GM23248 (cell line): ENCODE measurements at regions not wholly inside any gene's neighbourhood (a gene's known extent, or its start where the extent isn't known, plus 50 kb on each side); places are given as distances from the start of the nearest gene placed in this dataset.

ENCODE experiments used
- DNase-seq: peaks from one replicate; pipeline ENCODE4 v3.0.0-alpha.2; 2015
- H2AFZ ChIP-seq: fragments of 200-600 bp; sonication (generic); 2 replicates; pipeline ENCODE4 v1.6.1; 2016; ENCODE audit warnings: antibody characterized with exemption
- H3F3A ChIP-seq: fragments of 200-600 bp; sonication (generic); 2 replicates; pipeline ENCODE4 v1.6.1; 2016; ENCODE audit warnings: mild to moderate bottlenecking, antibody characterized with exemption, mixed run types; ENCODE audit not compliant: insufficient read depth
- H3K27ac ChIP-seq: fragments of 200-600 bp; sonication (generic); 2 replicates; pipeline ENCODE4 v1.5.1; 2016; ENCODE audit warnings: mild to moderate bottlenecking
- H3K27me3 ChIP-seq: fragments of 200-600 bp; sonication (generic); replicated peaks from 2 replicates; pipeline ENCODE4 v1.6.1; 2016; ENCODE audit warnings: mild to moderate bottlenecking; ENCODE audit not compliant: insufficient read depth
- H3K36me3 ChIP-seq: fragments of 200-600 bp; sonication (generic); 2 replicates; pipeline ENCODE4 v1.6.1; 2016; ENCODE audit warnings: low read depth, mild to moderate bottlenecking
- H3K4me1 ChIP-seq: fragments of 200-600 bp; sonication (generic); 2 replicates; pipeline ENCODE4 v1.6.1; 2016; ENCODE audit warnings: mild to moderate bottlenecking; ENCODE audit not compliant: insufficient read depth
- H3K4me2 ChIP-seq: fragments of 200-600 bp; sonication (generic); one replicate; pipeline ENCODE4 v1.6.1; 2016; ENCODE audit warnings: mild to moderate bottlenecking; ENCODE audit not compliant: unreplicated experiment
- H3K4me3 ChIP-seq: fragments of 200-600 bp; sonication (generic); 2 replicates; pipeline ENCODE4 v1.5.1; 2016; ENCODE audit warnings: mild to moderate bottlenecking
- H3K79me2 ChIP-seq: fragments of 200-600 bp; sonication (generic); 2 replicates; pipeline ENCODE4 v1.6.1; 2016; ENCODE audit warnings: mild to moderate bottlenecking; ENCODE audit not compliant: insufficient read depth
- H3K9ac ChIP-seq: fragments of 200-600 bp; sonication (generic); 2 replicates; pipeline ENCODE4 v1.6.1; 2016; ENCODE audit warnings: mild to moderate bottlenecking
- H3K9me2 ChIP-seq: fragments of 200-600 bp; sonication (generic); 2 replicates; pipeline ENCODE4 v1.6.1; 2016; ENCODE audit warnings: mixed run types, mild to moderate bottlenecking, moderate library complexity; ENCODE audit not compliant: insufficient read depth
- H3K9me3 ChIP-seq: fragments of 200-600 bp; sonication (generic); one replicate; pipeline ENCODE4 v1.6.1; 2017; ENCODE audit warnings: low read depth
- H4K20me1 ChIP-seq: fragments of 200-600 bp; sonication (generic); 2 replicates; pipeline ENCODE4 v1.6.0; 2016; ENCODE audit not compliant: insufficient read depth
- EZH2 ChIP-seq: fragments of 200-600 bp; sonication (generic); IDR thresholded peaks from 2 replicates; pipeline ENCODE4 v1.6.1; 2018; ENCODE audit warnings: antibody characterized with exemption, mild to moderate bottlenecking; ENCODE audit not compliant: insufficient read depth, poor library complexity, severe bottlenecking
- EZH2phosphoT487 ChIP-seq: fragments of 200-600 bp; sonication (generic); IDR thresholded peaks from 2 replicates; pipeline ENCODE4 v1.6.1; 2018; ENCODE audit warnings: antibody characterized with exemption, moderate library complexity, mild to moderate bottlenecking, low read depth; ENCODE audit not compliant: insufficient read depth
- WGBS, 2 experiments: methylation state at CpG; one replicate each; pipeline ENCODE4 v1.1.6; 2015 to 2017; ENCODE audit warnings: low lambda C conversion rate in 2 of 2, low coverage in 1 of 2; ENCODE audit errors: missing lambda C conversion rate in 2 of 2; 5-methylcytosine and 5-hydroxymethylcytosine counted together
- in situ Hi-C: fragments of 300-500 bp; cut with MboI; formaldehyde crosslinking; loops from 2 replicates; pipeline ENCODE4 v1.15.0; 2020

DNA sequence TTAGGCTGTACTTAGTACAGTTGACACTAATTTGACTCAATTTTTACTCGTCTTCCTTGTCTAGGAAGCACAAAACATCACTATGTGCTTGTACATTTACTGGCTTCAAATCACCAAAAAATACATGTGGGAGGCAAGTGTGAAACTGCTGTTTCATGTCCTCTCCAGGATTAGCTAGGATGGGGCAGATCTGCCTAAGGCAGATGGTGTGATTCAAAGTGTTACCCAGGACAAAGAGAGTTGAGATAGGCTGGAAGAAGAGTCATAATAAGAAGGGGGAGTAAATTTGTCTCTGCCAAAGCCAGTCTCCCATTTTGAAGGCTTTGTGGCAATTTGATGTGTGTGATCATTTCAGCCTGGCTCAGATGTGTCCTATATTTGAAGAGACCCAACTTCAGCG lies 821.6 kb upstream of the ZEB2 start:
- Histone ChIP-seq H3K4me2 (no peak overlapping the region), H4K20me1 (no peaks in the 10 kb centered on the region), H3K4me3 (no peak overlapping the region), H3K27ac (no peak overlapping the region), H3K27me3 (no peaks in the 10 kb centered on the region), H3F3A (no peaks in the 10 kb centered on the region), H3K9me2 (no peaks in the 10 kb centered on the region), H3K36me3 (no peaks in the 10 kb centered on the region), H3K9ac (no peak overlapping the region), H3K79me2 (no peaks in the 10 kb centered on the region), H3K9me3 (no peaks in the 10 kb centered on the region), H3K4me1 (no peaks in the 10 kb centered on the region), H2AFZ (no peak overlapping the region)
- WGBS, 2 experiments: 86 to 88% methylated on average over 2 of the region's 2 CpGs
- DNase-seq: no peak
- TF ChIP-seq EZH2: no peak
- no peak for TF ChIP-seq EZH2phosphoT487
- in situ Hi-C loops: no loop called here

- Histone ChIP-seq H3K9ac (no peak overlapping the region), H3K79me2 (no peaks in the 10 kb centered on the region), H3K27ac (no peak overlapping the region), H3K4me2 (no peak overlapping the region), H3K36me3 (no peaks in the 10 kb centered on the region), H3K9me3 (no peaks in the 10 kb centered on the region), H3K27me3 (no peaks in the 10 kb centered on the region), H3K4me3 (no peak overlapping the region), H3K4me1 (no peaks in the 10 kb centered on the region), H3F3A (no peaks in the 10 kb centered on the region), H3K9me2 (no peaks in the 10 kb centered on the region; the same call in 1 of the 2 replicates), H2AFZ (no peak overlapping the region), H4K20me1 (no peaks in the 10 kb centered on the region)
- no peak for DNase-seq
- 31 to 40% methylated on average over 3 of the region's 3 CpGs for WGBS, 2 experiments
- TF ChIP-seq EZH2phosphoT487: no peak
- TF ChIP-seq EZH2: no peak
- in situ Hi-C loops: no loop called here
Observed at GRCh38 chr2:145339646-145340045, 819.7 kb upstream of the ZEB2 start.

GRCh38 chr2:145332210-145332898 lies 812.4 kb upstream of the ZEB2 start:
- H3K27me3 ChIP-seq: no peaks in the 10 kb centered on the region
- H2AFZ ChIP-seq: no peak overlapping the region
- H3K4me3 ChIP-seq: no peak overlapping the region
- no peaks in the 10 kb centered on the region for H4K20me1 ChIP-seq
- no peak for DNase-seq
- H3K27ac ChIP-seq: no peak overlapping the region
- H3K36me3 ChIP-seq: no peaks in the 10 kb centered on the region
- H3K9ac ChIP-seq: no peak overlapping the region
- H3K9me3 ChIP-seq: no peaks in the 10 kb centered on the region
- in situ Hi-C loops: no loop called here
- H3K79me2 ChIP-seq: no peaks in the 10 kb centered on the region
- H3K9me2 ChIP-seq: no peaks in the 10 kb centered on the region; the same call in 1 of the 2 replicates
- TF ChIP-seq EZH2 (no peak), EZH2phosphoT487 (no peak)
- 78 to 81% methylated on average over 7 of the region's 7 CpGs for WGBS, 2 experiments
- no peak overlapping the region for H3K4me2 ChIP-seq
- no peaks in the 10 kb centered on the region for H3F3A ChIP-seq
- H3K4me1 ChIP-seq: no peaks in the 10 kb centered on the region

GRCh38 chr2:145329971-145330370 lies 810.1 kb upstream of the ZEB2 start:
- Histone ChIP-seq H3K79me2 (no peaks in the 10 kb centered on the region), H3K9me2 (no peaks in the 10 kb centered on the region), H3K27ac (no peak overlapping the region), H3F3A (no peaks in the 10 kb centered on the region), H4K20me1 (no peaks in the 10 kb centered on the region), H3K36me3 (no peaks in the 10 kb centered on the region), H3K9ac (no peak overlapping the region), H2AFZ (no peak overlapping the region), H3K4me3 (no peak overlapping the region), H3K4me2 (no peak overlapping the region), H3K4me1 (no peaks in the 10 kb centered on the region), H3K9me3 (no peaks in the 10 kb centered on the region), H3K27me3 (no peaks in the 10 kb centered on the region)
- WGBS, 2 experiments: 96 to 97% methylated on average over 1 of the region's 1 CpG
- no peak for TF ChIP-seq EZH2
- TF ChIP-seq EZH2phosphoT487: no peak
- in situ Hi-C loops: no loop called here
- DNase-seq: no peak

DNA sequence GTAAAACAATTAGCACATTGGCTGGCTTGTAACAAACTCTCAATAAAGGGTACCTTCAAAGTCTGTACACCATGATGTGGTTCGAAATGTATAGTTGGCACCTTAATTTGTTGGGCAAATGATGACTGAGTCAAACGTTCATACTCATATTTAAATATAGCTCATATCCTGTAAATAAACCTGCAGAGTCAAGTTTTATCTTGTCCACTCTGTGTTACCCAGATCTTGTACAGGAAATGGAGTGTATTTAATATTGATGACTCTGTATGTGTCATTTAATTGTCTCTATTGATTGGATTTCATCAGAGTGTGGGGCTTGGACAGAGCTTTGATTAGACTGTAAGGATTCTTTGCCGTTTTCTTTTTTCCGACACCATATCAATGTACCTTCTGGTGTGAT lies 805.6 kb upstream of the ZEB2 start:
- H3K36me3 ChIP-seq: no peaks in the 10 kb centered on the region
- in situ Hi-C loops: no loop called here
- no peaks in the 10 kb centered on the region for H3K79me2 ChIP-seq
- H4K20me1 ChIP-seq: no peaks in the 10 kb centered on the region
- no peak overlapping the region for H3K9ac ChIP-seq
- H3K4me3 ChIP-seq: no peak overlapping the region
- no peak overlapping the region for H3K27ac ChIP-seq
- H3K9me2 ChIP-seq: no peaks in the 10 kb centered on the region
- no peak overlapping the region for H2AFZ ChIP-seq
- WGBS, 2 experiments: 90 to 92% methylated on average over 4 of the region's 4 CpGs
- no peak for TF ChIP-seq EZH2
- TF ChIP-seq EZH2phosphoT487: no peak
- H3K4me2 ChIP-seq: no peak overlapping the region
- no peaks in the 10 kb centered on the region for H3K27me3 ChIP-seq
- H3K9me3 ChIP-seq: no peaks in the 10 kb centered on the region
- 0 out of 2 replicates have a peak, but pooled peaks cover 8% of the 10 kb centered on the region for H3K4me1 ChIP-seq
- peaks cover 9% of the 10 kb centered on the region; the same call in 1 of the 2 replicates for H3F3A ChIP-seq
- DNase-seq: no peak
